ENCODE measurements at regions not wholly inside any gene's neighbourhood (a gene's known extent, or its start where the extent isn't known, plus 50 kb on each side); places are given as distances from the start of the nearest gene placed in this dataset.
A peak's percentile ranks its signal among the peaks of the same experiment; 100 is the strongest.
"Not testable (repeated sequence)": the region's sequence is repeated elsewhere in the genome, so short reads cannot be mapped to it uniquely, and the experiment has no call there.

- H3K4me2 ChIP-seq (ENCODE audit: insufficient read depth, low read length, poor library complexity, severe bottlenecking), result no peak overlapping the region
- no peak overlapping the region for H2BK120ac ChIP-seq (ENCODE audit: low read depth, low read length)
- H3K9me3 ChIP-seq (replicated peaks in 1 of 2; ENCODE audit: control insufficient read depth in 2 of 2, insufficient read depth in 1 of 2, low read depth in 1 of 2, low read length in 2 of 2), result no peaks in the 10 kb centered on the region
- no peaks in the 10 kb centered on the region for H3K27me3 ChIP-seq (ENCODE audit: control insufficient read depth in 3 of 3, insufficient read depth in 3 of 3, low read depth in 1 of 3, low read length in 3 of 3)
- no peak overlapping the region for H3K18ac ChIP-seq (ENCODE audit: low read length)
- no peak overlapping the region for H3K4ac ChIP-seq (ENCODE audit: low read length)
- no peak overlapping the region for H4K8ac ChIP-seq (ENCODE audit: low read depth, low read length)
- no CpG with 5 or more reads among the region's 12 CpGs for WGBS, 2 donors (ENCODE audit: extremely low coverage in 2 of 2, insufficient read length in 2 of 2, insufficient replicate concordance in 1 of 2)
- no peak overlapping the region for H2BK15ac ChIP-seq (ENCODE audit: low read length)
- no peak overlapping the region for H3K23ac ChIP-seq (ENCODE audit: low read depth, low read length, poor library complexity)
- no peak overlapping the region for H3K4me3 ChIP-seq (ENCODE audit: low read length in 2 of 2)
- no peak overlapping the region for H3K14ac ChIP-seq (ENCODE audit: low read length)
- DNase-seq (ENCODE audit: low spot score), result no peak
- no peaks in the 10 kb centered on the region for H3K36me3 ChIP-seq (replicated peaks in 1 of 2; ENCODE audit: control insufficient read depth in 2 of 2, insufficient read depth in 2 of 2, low read length in 2 of 2)
- H4K91ac ChIP-seq (ENCODE audit: low read depth, low read length, poor library complexity), result no peak overlapping the region
- no peak overlapping the region for H2AFZ ChIP-seq (ENCODE audit: low read length)
- H3K27ac ChIP-seq (replicated peaks; ENCODE audit: low read length), result no peak overlapping the region
- no peak overlapping the region for H3K9ac ChIP-seq (ENCODE audit: low read depth, low read length, poor library complexity)
- no peak overlapping the region for H2AK5ac ChIP-seq (ENCODE audit: low read depth, low read length)
- no peak overlapping the region for H2BK12ac ChIP-seq (ENCODE audit: low read length)
- no peak overlapping the region for H2BK5ac ChIP-seq (ENCODE audit: low read length)
- H3K4me1 ChIP-seq (ENCODE audit: control insufficient read depth in 2 of 2, insufficient read depth in 1 of 2, low read depth in 1 of 2, low read length in 2 of 2), result no peaks in the 10 kb centered on the region
- no peaks in the 10 kb centered on the region for H3K79me1 ChIP-seq (ENCODE audit: low read depth, low read length)
Observed at GRCh38 chr21:19224090-19224489, 820.5 kb upstream of the TMPRSS15 start.

GRCh38 chr21:19228226-19228625, 824.6 kb upstream of the TMPRSS15 start:
- H4K8ac ChIP-seq (ENCODE audit: low read depth, low read length), result no peak overlapping the region
- DNase-seq (ENCODE audit: low spot score), result no peak
- H3K79me1 ChIP-seq (ENCODE audit: low read depth, low read length), result no peaks in the 10 kb centered on the region
- H3K27ac ChIP-seq (replicated peaks; ENCODE audit: low read length), result no peak overlapping the region
- no peak overlapping the region for H3K14ac ChIP-seq (ENCODE audit: low read length)
- no peaks in the 10 kb centered on the region for H3K4me1 ChIP-seq (ENCODE audit: control insufficient read depth in 2 of 2, insufficient read depth in 1 of 2, low read depth in 1 of 2, low read length in 2 of 2)
- H3K4ac ChIP-seq (ENCODE audit: low read length), result no peak overlapping the region
- no peaks in the 10 kb centered on the region for H3K27me3 ChIP-seq (ENCODE audit: control insufficient read depth in 3 of 3, insufficient read depth in 3 of 3, low read depth in 1 of 3, low read length in 3 of 3)
- H3K9ac ChIP-seq (ENCODE audit: low read depth, low read length, poor library complexity), result no peak overlapping the region
- no peak overlapping the region for H3K4me3 ChIP-seq (ENCODE audit: low read length in 2 of 2)
- H2BK120ac ChIP-seq (ENCODE audit: low read depth, low read length), result no peak overlapping the region
- no peak overlapping the region for H3K18ac ChIP-seq (ENCODE audit: low read length)
- no peak overlapping the region for H2AFZ ChIP-seq (ENCODE audit: low read length)
- H2BK15ac ChIP-seq (ENCODE audit: low read length), result no peak overlapping the region
- WGBS, 2 donors (ENCODE audit: extremely low coverage in 2 of 2, insufficient read length in 2 of 2, insufficient replicate concordance in 1 of 2), result no CpG with 5 or more reads among the region's 1 CpG
- H3K4me2 ChIP-seq (ENCODE audit: insufficient read depth, low read length, poor library complexity, severe bottlenecking), result no peak overlapping the region
- H3K9me3 ChIP-seq (replicated peaks in 1 of 2; ENCODE audit: control insufficient read depth in 2 of 2, insufficient read depth in 1 of 2, low read depth in 1 of 2, low read length in 2 of 2), result no peaks in the 10 kb centered on the region
- H3K36me3 ChIP-seq (replicated peaks in 1 of 2; ENCODE audit: control insufficient read depth in 2 of 2, insufficient read depth in 2 of 2, low read length in 2 of 2), result no peaks in the 10 kb centered on the region
- H2AK5ac ChIP-seq (ENCODE audit: low read depth, low read length), result no peak overlapping the region
- no peak overlapping the region for H3K23ac ChIP-seq (ENCODE audit: low read depth, low read length, poor library complexity)
- no peak overlapping the region for H2BK5ac ChIP-seq (ENCODE audit: low read length)
- H2BK12ac ChIP-seq (ENCODE audit: low read length), result no peak overlapping the region
- no peak overlapping the region for H4K91ac ChIP-seq (ENCODE audit: low read depth, low read length, poor library complexity)

- no CpG with 5 or more reads among the region's 12 CpGs for WGBS, 2 donors (ENCODE audit: extremely low coverage in 2 of 2, insufficient read length in 2 of 2, insufficient replicate concordance in 1 of 2)
- not testable (repeated sequence) for DNase-seq (ENCODE audit: low spot score)
Observed at GRCh38 chr21:19233841-19234240, 830.3 kb upstream of the TMPRSS15 start.

DNA sequence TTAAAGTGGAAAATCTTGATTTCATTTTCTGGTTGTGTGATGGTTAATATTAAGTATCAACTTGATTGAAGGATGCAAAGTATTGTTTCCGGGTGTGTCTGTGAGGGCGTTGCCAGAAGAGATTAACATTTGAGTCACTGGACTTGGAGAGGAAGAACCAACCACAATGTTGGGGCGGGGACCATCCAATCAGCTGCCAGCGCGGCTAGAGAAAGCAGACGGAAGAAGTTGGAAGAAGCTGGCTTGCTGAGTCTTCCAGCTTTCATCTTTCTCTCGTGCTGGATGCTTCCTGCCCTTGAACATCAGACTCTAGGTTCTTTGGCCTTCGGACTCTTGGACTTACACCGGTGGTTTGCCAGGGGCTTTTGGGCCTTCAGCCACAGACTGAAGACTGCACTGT, 832.6 kb upstream of the TMPRSS15 start:
- Histone ChIP-seq H3K9me3 (replicated peaks in 1 of 2; ENCODE audit: control insufficient read depth in 2 of 2, insufficient read depth in 1 of 2, low read depth in 1 of 2, low read length in 2 of 2) (no peaks in the 10 kb centered on the region), H2BK120ac (ENCODE audit: low read depth, low read length) (no peak overlapping the region), H3K4me2 (ENCODE audit: insufficient read depth, low read length, poor library complexity, severe bottlenecking) (no peak overlapping the region), H3K9ac (ENCODE audit: low read depth, low read length, poor library complexity) (no peak overlapping the region), H2BK12ac (ENCODE audit: low read length) (no peak overlapping the region), H3K27me3 (ENCODE audit: control insufficient read depth in 3 of 3, insufficient read depth in 3 of 3, low read depth in 1 of 3, low read length in 3 of 3) (no peaks in the 10 kb centered on the region), H2BK15ac (ENCODE audit: low read length) (no peak overlapping the region), H2AFZ (ENCODE audit: low read length) (peak overlapping the region; percentile 72), H2BK5ac (ENCODE audit: low read length) (no peak overlapping the region), H3K4me3 (ENCODE audit: low read length in 2 of 2) (no peak overlapping the region), H3K36me3 (replicated peaks in 1 of 2; ENCODE audit: control insufficient read depth in 2 of 2, insufficient read depth in 2 of 2, low read length in 2 of 2) (no peaks in the 10 kb centered on the region), H3K18ac (ENCODE audit: low read length) (no peak overlapping the region), H3K23ac (ENCODE audit: low read depth, low read length, poor library complexity) (no peak overlapping the region), H4K8ac (ENCODE audit: low read depth, low read length) (no peak overlapping the region), H3K4ac (ENCODE audit: low read length) (no peak overlapping the region), H3K79me1 (ENCODE audit: low read depth, low read length) (no peaks in the 10 kb centered on the region), H3K4me1 (ENCODE audit: control insufficient read depth in 2 of 2, insufficient read depth in 1 of 2, low read depth in 1 of 2, low read length in 2 of 2) (peaks cover 0 to 2% of the 10 kb centered on the region in 2 donors), H2AK5ac (ENCODE audit: low read depth, low read length) (no peak overlapping the region), H3K14ac (ENCODE audit: low read length) (no peak overlapping the region), H3K27ac (replicated peaks; ENCODE audit: low read length) (no peak overlapping the region), H4K91ac (ENCODE audit: low read depth, low read length, poor library complexity) (no peak overlapping the region)
- DNase-seq (ENCODE audit: low spot score), result no peak
- WGBS, 2 donors (ENCODE audit: extremely low coverage in 2 of 2, insufficient read length in 2 of 2, insufficient replicate concordance in 1 of 2), result no CpG with 5 or more reads among the region's 9 CpGs

More at GRCh38 chr21:19233841-19234240, 830.3 kb upstream of the TMPRSS15 start:
- not testable (repeated sequence) for H3K9me3 ChIP-seq (replicated peaks in 1 of 2; ENCODE audit: control insufficient read depth in 2 of 2, insufficient read depth in 1 of 2, low read depth in 1 of 2, low read length in 2 of 2); H3K27me3 ChIP-seq (ENCODE audit: control insufficient read depth in 3 of 3, insufficient read depth in 3 of 3, low read depth in 1 of 3, low read length in 3 of 3); H2AFZ ChIP-seq (ENCODE audit: low read length); H4K8ac ChIP-seq (ENCODE audit: low read depth, low read length); H3K4me3 ChIP-seq (ENCODE audit: low read length in 2 of 2); H3K79me1 ChIP-seq (ENCODE audit: low read depth, low read length); H2BK120ac ChIP-seq (ENCODE audit: low read depth, low read length); H2BK15ac ChIP-seq (ENCODE audit: low read length); H3K4ac ChIP-seq (ENCODE audit: low read length); H3K36me3 ChIP-seq (replicated peaks in 1 of 2; ENCODE audit: control insufficient read depth in 2 of 2, insufficient read depth in 2 of 2, low read length in 2 of 2); H3K18ac ChIP-seq (ENCODE audit: low read length); H3K27ac ChIP-seq (replicated peaks; ENCODE audit: low read length); H2AK5ac ChIP-seq (ENCODE audit: low read depth, low read length); H2BK12ac ChIP-seq (ENCODE audit: low read length); H2BK5ac ChIP-seq (ENCODE audit: low read length); H3K4me1 ChIP-seq (ENCODE audit: control insufficient read depth in 2 of 2, insufficient read depth in 1 of 2, low read depth in 1 of 2, low read length in 2 of 2); H3K4me2 ChIP-seq (ENCODE audit: insufficient read depth, low read length, poor library complexity, severe bottlenecking); H3K9ac ChIP-seq (ENCODE audit: low read depth, low read length, poor library complexity); H4K91ac ChIP-seq (ENCODE audit: low read depth, low read length, poor library complexity); H3K14ac ChIP-seq (ENCODE audit: low read length); H3K23ac ChIP-seq (ENCODE audit: low read depth, low read length, poor library complexity)

Data from neuronal stem cell (in vitro differentiated cells).